Immature natural killer cell (primary cell): ENCODE measurements at regions not wholly inside any gene's neighbourhood (a gene's known extent, or its start where the extent isn't known, plus 50 kb on each side); places are given as distances from the start of the nearest gene placed in this dataset.
"Not testable (repeated sequence)": the region's sequence is repeated elsewhere in the genome, so short reads cannot be mapped to it uniquely, and the experiment has no call there.

ENCODE experiments used
- DNase-seq, 3 donors: peaks; one replicate each; pipeline ENCODE4 v3.0.0; 2022; ENCODE audit warnings: mixed read lengths in 1 of 3
- H3K27ac Mint-ChIP-seq, 6 donors: one replicate each; pipeline ENCODE4 v1.8.0; 2020; ENCODE audit warnings: mixed read lengths in 6 of 6, mild to moderate bottlenecking in 5 of 6, inconsistent platforms in 4 of 6, moderate library complexity in 3 of 6
- H3K27me3 Mint-ChIP-seq, 3 donors: one replicate each; pipeline ENCODE4 v1.8.0; 2020 to 2021; ENCODE audit warnings: low read depth in 3 of 3, mild to moderate bottlenecking in 3 of 3, mixed read lengths in 3 of 3, moderate library complexity in 3 of 3, inconsistent platforms in 1 of 3
- H3K36me3 Mint-ChIP-seq, 3 donors: one replicate each; pipeline ENCODE4 v1.8.0; 2020; ENCODE audit warnings: mixed read lengths in 3 of 3, inconsistent platforms in 2 of 3, mild to moderate bottlenecking in 2 of 3
- H3K4me1 Mint-ChIP-seq, 2 donors: one replicate each; pipeline ENCODE4 v1.8.0; 2020; ENCODE audit warnings: inconsistent platforms in 2 of 2, mild to moderate bottlenecking in 2 of 2, mixed read lengths in 2 of 2, moderate library complexity in 1 of 2
- H3K4me3 Mint-ChIP-seq, 5 donors: one replicate each; pipeline ENCODE4 v1.8.0; 2020; ENCODE audit warnings: mild to moderate bottlenecking in 5 of 5, mixed read lengths in 5 of 5, inconsistent platforms in 3 of 5, moderate library complexity in 3 of 5
- H3K9me3 Mint-ChIP-seq, 6 donors: one replicate each; pipeline ENCODE4 v1.8.0; 2020; ENCODE audit warnings: mild to moderate bottlenecking in 6 of 6, mixed read lengths in 6 of 6, inconsistent platforms in 4 of 6, moderate library complexity in 3 of 6

GRCh38 chr10:46720811-46721518 is 142.0 kb downstream of the SYT15 start:
- H3K4me1 Mint-ChIP-seq, H3K27me3 Mint-ChIP-seq, H3K9me3 Mint-ChIP-seq, H3K4me3 Mint-ChIP-seq, DNase-seq, H3K27ac Mint-ChIP-seq, H3K36me3 Mint-ChIP-seq: not testable (repeated sequence)

- not testable (repeated sequence) for H3K4me3 Mint-ChIP-seq, H3K27me3 Mint-ChIP-seq, H3K4me1 Mint-ChIP-seq, H3K9me3 Mint-ChIP-seq, DNase-seq, H3K36me3 Mint-ChIP-seq, H3K27ac Mint-ChIP-seq
Observed at GRCh38 chr10:46724258-46724657, 145.3 kb downstream of the SYT15 start.

GRCh38 chr10:46728359-46728758 is 149.4 kb downstream of the SYT15 start:
- not testable (repeated sequence) for DNase-seq, H3K4me1 Mint-ChIP-seq, H3K9me3 Mint-ChIP-seq, H3K36me3 Mint-ChIP-seq, H3K27me3 Mint-ChIP-seq, H3K27ac Mint-ChIP-seq, H3K4me3 Mint-ChIP-seq

- H3K4me1 Mint-ChIP-seq, H3K27me3 Mint-ChIP-seq, H3K27ac Mint-ChIP-seq, H3K4me3 Mint-ChIP-seq, H3K9me3 Mint-ChIP-seq, DNase-seq, H3K36me3 Mint-ChIP-seq: not testable (repeated sequence)
Observed at GRCh38 chr10:46730729-46731128, 151.8 kb downstream of the SYT15 start.

- not testable (repeated sequence) for H3K4me3 Mint-ChIP-seq, DNase-seq, H3K36me3 Mint-ChIP-seq, H3K4me1 Mint-ChIP-seq, H3K27ac Mint-ChIP-seq, H3K27me3 Mint-ChIP-seq, H3K9me3 Mint-ChIP-seq
Observed at GRCh38 chr10:46733635-46734261, 154.8 kb downstream of the SYT15 start.

GRCh38 chr10:46734262-46734642 is 155.3 kb downstream of the SYT15 start:
- H3K4me3 Mint-ChIP-seq, H3K36me3 Mint-ChIP-seq, H3K9me3 Mint-ChIP-seq, H3K4me1 Mint-ChIP-seq, H3K27ac Mint-ChIP-seq, DNase-seq, H3K27me3 Mint-ChIP-seq: not testable (repeated sequence)

GRCh38 chr10:46739919-46740318 is 161.0 kb downstream of the SYT15 start:
- not testable (repeated sequence) for H3K4me3 Mint-ChIP-seq, H3K27ac Mint-ChIP-seq, H3K27me3 Mint-ChIP-seq, H3K36me3 Mint-ChIP-seq, H3K9me3 Mint-ChIP-seq, DNase-seq, H3K4me1 Mint-ChIP-seq

- DNase-seq, H3K9me3 Mint-ChIP-seq, H3K27me3 Mint-ChIP-seq, H3K4me3 Mint-ChIP-seq, H3K27ac Mint-ChIP-seq, H3K4me1 Mint-ChIP-seq, H3K36me3 Mint-ChIP-seq: not testable (repeated sequence)
Observed at GRCh38 chr10:46740368-46740767, 161.4 kb downstream of the SYT15 start.

- not testable (repeated sequence) for DNase-seq, H3K4me1 Mint-ChIP-seq, H3K4me3 Mint-ChIP-seq, H3K36me3 Mint-ChIP-seq, H3K27ac Mint-ChIP-seq, H3K9me3 Mint-ChIP-seq, H3K27me3 Mint-ChIP-seq
Observed at GRCh38 chr10:46749003-46749402, 162.2 kb upstream of the PTPN20 start.

GRCh38 chr10:46749470-46749869 is 161.8 kb upstream of the PTPN20 start:
- H3K9me3 Mint-ChIP-seq, H3K27me3 Mint-ChIP-seq, H3K36me3 Mint-ChIP-seq, H3K27ac Mint-ChIP-seq, H3K4me1 Mint-ChIP-seq, DNase-seq, H3K4me3 Mint-ChIP-seq: not testable (repeated sequence)

GRCh38 chr10:46753763-46754162 is 157.5 kb upstream of the PTPN20 start:
- H3K27ac Mint-ChIP-seq, H3K36me3 Mint-ChIP-seq, DNase-seq, H3K9me3 Mint-ChIP-seq, H3K27me3 Mint-ChIP-seq, H3K4me1 Mint-ChIP-seq, H3K4me3 Mint-ChIP-seq: not testable (repeated sequence)

- H3K36me3 Mint-ChIP-seq, DNase-seq: not testable (repeated sequence)
Observed at GRCh38 chr10:46761471-46761870, 149.8 kb upstream of the PTPN20 start.

GRCh38 chr10:46768515-46769291 is 142.5 kb upstream of the PTPN20 start:
- not testable (repeated sequence) for H3K27me3 Mint-ChIP-seq, H3K4me1 Mint-ChIP-seq, H3K27ac Mint-ChIP-seq, H3K9me3 Mint-ChIP-seq, H3K4me3 Mint-ChIP-seq, H3K36me3 Mint-ChIP-seq, DNase-seq

More at GRCh38 chr10:46761471-46761870, 149.8 kb upstream of the PTPN20 start:
- H3K4me3 Mint-ChIP-seq, H3K27ac Mint-ChIP-seq, H3K9me3 Mint-ChIP-seq, H3K4me1 Mint-ChIP-seq, H3K27me3 Mint-ChIP-seq: not testable (repeated sequence)

- H3K27ac Mint-ChIP-seq, H3K9me3 Mint-ChIP-seq, H3K36me3 Mint-ChIP-seq, H3K4me1 Mint-ChIP-seq, H3K4me3 Mint-ChIP-seq, H3K27me3 Mint-ChIP-seq, DNase-seq: not testable (repeated sequence)
Observed at GRCh38 chr10:46773178-46773896, 137.9 kb upstream of the PTPN20 start.
